ENCODE measurements at regions not wholly inside any gene's neighbourhood (a gene's known extent, or its start where the extent isn't known, plus 50 kb on each side); places are given as distances from the start of the nearest gene placed in this dataset.

DNA sequence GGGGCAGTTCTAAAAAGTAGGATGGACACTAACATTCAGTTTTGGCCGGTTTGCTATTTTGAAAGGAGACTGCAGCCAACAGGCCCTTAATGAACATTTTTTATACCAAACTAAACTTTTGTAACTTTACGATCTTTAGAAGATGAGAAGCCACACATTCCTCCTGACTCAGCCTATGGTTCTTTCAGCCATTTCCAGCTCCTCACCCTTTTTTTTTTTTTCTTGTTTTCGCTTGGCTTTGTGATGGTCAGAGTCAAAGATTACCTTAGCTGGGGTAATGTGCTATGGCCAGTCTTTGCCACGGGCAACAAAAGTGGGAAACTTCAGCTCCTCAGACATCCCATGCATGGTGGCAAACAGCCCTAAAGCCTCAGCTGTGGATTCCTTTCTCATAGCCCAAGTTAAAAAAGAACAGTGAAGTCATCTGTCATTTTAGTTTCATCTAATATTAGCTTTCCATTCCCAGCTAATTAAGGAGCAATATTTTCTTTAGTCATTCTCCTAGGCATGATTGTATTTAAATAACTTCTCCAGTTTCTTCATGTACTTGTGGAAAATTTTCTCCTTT is 368.7 kb downstream of the MFSD1 start:
- TF ChIP-seq EZH2phosphoT487 (conservative IDR thresholded peaks at IDR 0.05; ENCODE audit: low read length), result no peak
- TF ChIP-seq, protein P1, sequence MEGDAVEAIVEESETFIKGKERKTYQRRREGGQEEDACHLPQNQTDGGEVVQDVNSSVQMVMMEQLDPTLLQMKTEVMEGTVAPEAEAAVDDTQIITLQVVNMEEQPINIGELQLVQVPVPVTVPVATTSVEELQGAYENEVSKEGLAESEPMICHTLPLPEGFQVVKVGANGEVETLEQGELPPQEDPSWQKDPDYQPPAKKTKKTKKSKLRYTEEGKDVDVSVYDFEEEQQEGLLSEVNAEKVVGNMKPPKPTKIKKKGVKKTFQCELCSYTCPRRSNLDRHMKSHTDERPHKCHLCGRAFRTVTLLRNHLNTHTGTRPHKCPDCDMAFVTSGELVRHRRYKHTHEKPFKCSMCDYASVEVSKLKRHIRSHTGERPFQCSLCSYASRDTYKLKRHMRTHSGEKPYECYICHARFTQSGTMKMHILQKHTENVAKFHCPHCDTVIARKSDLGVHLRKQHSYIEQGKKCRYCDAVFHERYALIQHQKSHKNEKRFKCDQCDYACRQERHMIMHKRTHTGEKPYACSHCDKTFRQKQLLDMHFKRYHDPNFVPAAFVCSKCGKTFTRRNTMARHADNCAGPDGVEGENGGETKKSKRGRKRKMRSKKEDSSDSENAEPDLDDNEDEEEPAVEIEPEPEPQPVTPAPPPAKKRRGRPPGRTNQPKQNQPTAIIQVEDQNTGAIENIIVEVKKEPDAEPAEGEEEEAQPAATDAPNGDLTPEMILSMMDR (IDR thresholded peaks at IDR 0.05; ENCODE audit: insufficient read depth, low read length, poor library complexity, severe bottlenecking), result no peak
- Histone ChIP-seq H2AFZ (ENCODE audit: low read depth, low read length, severe bottlenecking) (no peak overlapping the region), H3K9ac (ENCODE audit: low read length) (no peak overlapping the region), H3K79me2 (ENCODE audit: insufficient read depth, low read length) (no peaks in the 10 kb centered on the region), H3K27ac (ENCODE audit: low read depth, low read length) (no peak overlapping the region), H3K9me3 (ENCODE audit: insufficient read depth, low read length) (no peaks in the 10 kb centered on the region), H3K36me3 (ENCODE audit: low read length) (no peaks in the 10 kb centered on the region), H4K20me1 (ENCODE audit: low read depth, low read length) (no peaks in the 10 kb centered on the region), H3K4me2 (ENCODE audit: low read depth, low read length, poor library complexity, severe bottlenecking) (no peak overlapping the region), H3K4me3 (ENCODE audit: insufficient read depth, low read length, poor library complexity, severe bottlenecking) (no peak overlapping the region), H3K27me3 (ENCODE audit: low read length) (no peaks in the 10 kb centered on the region), H3K9me2 (replicated peaks; ENCODE audit: insufficient read depth, low read length) (no peaks in the 10 kb centered on the region), H3F3A (ENCODE audit: insufficient read depth) (no peaks in the 10 kb centered on the region)

DNA sequence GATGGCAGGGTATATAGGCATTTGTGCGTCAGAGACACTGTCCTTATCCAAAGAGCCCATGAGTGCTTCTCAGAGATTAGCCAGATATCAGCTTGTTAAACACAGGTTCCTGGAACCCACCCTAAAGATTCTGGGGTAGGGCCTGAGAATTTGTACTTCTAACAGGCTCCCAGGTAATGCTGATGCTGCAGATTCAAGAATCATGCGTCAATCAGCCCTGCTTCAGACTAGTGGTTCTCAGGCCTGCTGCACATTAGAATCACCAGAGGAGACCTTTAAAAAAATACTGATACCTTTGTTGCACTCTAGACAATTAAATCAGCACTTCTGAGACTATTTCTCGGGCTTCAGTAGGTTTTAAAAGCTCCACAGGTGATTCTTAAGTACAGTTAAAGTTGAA is 369.5 kb downstream of the MFSD1 start:
- Histone ChIP-seq H3K4me3 (ENCODE audit: insufficient read depth, low read length, poor library complexity, severe bottlenecking) (no peak overlapping the region), H3K27ac (ENCODE audit: low read depth, low read length) (no peak overlapping the region), H3K9me3 (ENCODE audit: insufficient read depth, low read length) (no peaks in the 10 kb centered on the region), H3K36me3 (ENCODE audit: low read length) (no peaks in the 10 kb centered on the region), H2AFZ (ENCODE audit: low read depth, low read length, severe bottlenecking) (no peak overlapping the region), H3K27me3 (ENCODE audit: low read length) (no peaks in the 10 kb centered on the region), H3K79me2 (ENCODE audit: insufficient read depth, low read length) (no peaks in the 10 kb centered on the region), H3F3A (ENCODE audit: insufficient read depth) (no peaks in the 10 kb centered on the region), H3K4me2 (ENCODE audit: low read depth, low read length, poor library complexity, severe bottlenecking) (no peak overlapping the region), H4K20me1 (ENCODE audit: low read depth, low read length) (no peaks in the 10 kb centered on the region), H3K9me2 (replicated peaks; ENCODE audit: insufficient read depth, low read length) (no peaks in the 10 kb centered on the region), H3K9ac (ENCODE audit: low read length) (no peak overlapping the region)
- TF ChIP-seq, protein P1 (IDR thresholded peaks at IDR 0.05; ENCODE audit: insufficient read depth, low read length, poor library complexity, severe bottlenecking), result no peak
- TF ChIP-seq EZH2phosphoT487 (conservative IDR thresholded peaks at IDR 0.05; ENCODE audit: low read length), result no peak

- TF ChIP-seq, protein P1 (IDR thresholded peaks at IDR 0.05; ENCODE audit: insufficient read depth, low read length, poor library complexity, severe bottlenecking), result no peak
- TF ChIP-seq EZH2phosphoT487 (conservative IDR thresholded peaks at IDR 0.05; ENCODE audit: low read length), result no peak
- Histone ChIP-seq H3F3A (ENCODE audit: insufficient read depth) (no peaks in the 10 kb centered on the region), H3K36me3 (ENCODE audit: low read length) (no peaks in the 10 kb centered on the region), H3K4me2 (ENCODE audit: low read depth, low read length, poor library complexity, severe bottlenecking) (no peak overlapping the region), H3K9ac (ENCODE audit: low read length) (no peak overlapping the region), H3K9me3 (ENCODE audit: insufficient read depth, low read length) (no peaks in the 10 kb centered on the region), H3K79me2 (ENCODE audit: insufficient read depth, low read length) (no peaks in the 10 kb centered on the region), H3K27me3 (ENCODE audit: low read length) (no peaks in the 10 kb centered on the region), H3K9me2 (replicated peaks; ENCODE audit: insufficient read depth, low read length) (no peaks in the 10 kb centered on the region), H3K27ac (ENCODE audit: low read depth, low read length) (no peak overlapping the region), H4K20me1 (ENCODE audit: low read depth, low read length) (no peaks in the 10 kb centered on the region), H2AFZ (ENCODE audit: low read depth, low read length, severe bottlenecking) (no peak overlapping the region), H3K4me3 (ENCODE audit: insufficient read depth, low read length, poor library complexity, severe bottlenecking) (no peak overlapping the region)
Observed at GRCh38 chr3:159172473-159172872, 370.6 kb downstream of the MFSD1 start.

All from SU-DHL-6 (cell line).